AG04450 (cell line): ENCODE measurements at regions not wholly inside any gene's neighbourhood (a gene's known extent, or its start where the extent isn't known, plus 50 kb on each side); places are given as distances from the start of the nearest gene placed in this dataset.

Experiments used
- CTCF ChIA-PET: fragments of 300-600, 350-600 bp; formaldehyde crosslinking; extraction: SDS; loops from one replicate; lab custom pipeline; 2022; ENCODE audit warnings: antibody characterized with exemption, inconsistent platforms; lab: Charles Lee
- POLR2A ChIA-PET: fragments of 350-600 bp; formaldehyde crosslinking; extraction: SDS; loops from one replicate; lab custom pipeline; 2021; ENCODE audit warnings: antibody characterized with exemption, inconsistent platforms; lab: Yijun Ruan, JAX
- DNase-seq: peaks from one replicate; pipeline ENCODE4 v3.0.0-alpha.2; 2011; ENCODE audit warnings: low read depth, low spot score
- H3K27ac ChIP-seq: one replicate; pipeline ENCODE4 v1.5.1; 2012; ENCODE audit warnings: low read depth, low read length, control low read depth
- H3K27me3 ChIP-seq: one replicate; pipeline ENCODE4 v1.6.0; 2012; ENCODE audit warnings: low read length; ENCODE audit not compliant: control insufficient read depth, insufficient read depth
- H3K4me3 ChIP-seq: 2 replicates; pipeline ENCODE4 v1.5.1; 2011; ENCODE audit warnings: mild to moderate bottlenecking, low read depth, low read length, control low read depth
- H3K9me3 ChIP-seq: 2 replicates; pipeline ENCODE4 v1.5.1; 2012; ENCODE audit warnings: low read length; ENCODE audit not compliant: control insufficient read depth, insufficient read depth
- TF ChIP-seq, protein P1 (sequence below): IDR thresholded peaks from 2 replicates; pipeline ENCODE4 v1.5.1; 2011; ENCODE audit warnings: low read depth, low read length, control low read depth, inconsistent platforms

DNA sequence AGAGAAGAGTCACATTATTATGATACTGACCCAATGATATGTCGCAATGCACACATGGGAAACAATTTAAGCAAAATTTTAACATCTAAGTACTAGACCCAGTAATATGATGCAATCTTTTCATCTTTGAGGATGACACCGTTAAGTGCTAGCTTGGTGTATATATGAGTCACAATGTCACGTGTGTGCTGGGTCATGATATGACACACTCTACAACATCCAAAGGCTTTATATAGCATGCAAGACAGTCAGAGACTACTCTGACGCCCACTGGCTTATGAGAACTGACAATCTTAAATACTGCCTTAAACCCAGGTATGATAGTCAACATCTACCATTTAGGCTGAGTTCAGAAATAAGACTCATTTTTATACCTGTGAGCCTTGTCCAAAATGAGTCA, 955.8 kb upstream of the TSPY4 start:
- H3K27me3 ChIP-seq, result no peaks in the 10 kb centered on the region
- H3K4me3 ChIP-seq, result no peak overlapping the region
- no peak overlapping the region for H3K27ac ChIP-seq
- CTCF ChIA-PET, result no interaction called here
- TF ChIP-seq, protein P1, sequence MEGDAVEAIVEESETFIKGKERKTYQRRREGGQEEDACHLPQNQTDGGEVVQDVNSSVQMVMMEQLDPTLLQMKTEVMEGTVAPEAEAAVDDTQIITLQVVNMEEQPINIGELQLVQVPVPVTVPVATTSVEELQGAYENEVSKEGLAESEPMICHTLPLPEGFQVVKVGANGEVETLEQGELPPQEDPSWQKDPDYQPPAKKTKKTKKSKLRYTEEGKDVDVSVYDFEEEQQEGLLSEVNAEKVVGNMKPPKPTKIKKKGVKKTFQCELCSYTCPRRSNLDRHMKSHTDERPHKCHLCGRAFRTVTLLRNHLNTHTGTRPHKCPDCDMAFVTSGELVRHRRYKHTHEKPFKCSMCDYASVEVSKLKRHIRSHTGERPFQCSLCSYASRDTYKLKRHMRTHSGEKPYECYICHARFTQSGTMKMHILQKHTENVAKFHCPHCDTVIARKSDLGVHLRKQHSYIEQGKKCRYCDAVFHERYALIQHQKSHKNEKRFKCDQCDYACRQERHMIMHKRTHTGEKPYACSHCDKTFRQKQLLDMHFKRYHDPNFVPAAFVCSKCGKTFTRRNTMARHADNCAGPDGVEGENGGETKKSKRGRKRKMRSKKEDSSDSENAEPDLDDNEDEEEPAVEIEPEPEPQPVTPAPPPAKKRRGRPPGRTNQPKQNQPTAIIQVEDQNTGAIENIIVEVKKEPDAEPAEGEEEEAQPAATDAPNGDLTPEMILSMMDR, result no peak
- no peak for DNase-seq
- H3K9me3 ChIP-seq, result no peaks in the 10 kb centered on the region
- POLR2A ChIA-PET, result no interaction called here

DNA sequence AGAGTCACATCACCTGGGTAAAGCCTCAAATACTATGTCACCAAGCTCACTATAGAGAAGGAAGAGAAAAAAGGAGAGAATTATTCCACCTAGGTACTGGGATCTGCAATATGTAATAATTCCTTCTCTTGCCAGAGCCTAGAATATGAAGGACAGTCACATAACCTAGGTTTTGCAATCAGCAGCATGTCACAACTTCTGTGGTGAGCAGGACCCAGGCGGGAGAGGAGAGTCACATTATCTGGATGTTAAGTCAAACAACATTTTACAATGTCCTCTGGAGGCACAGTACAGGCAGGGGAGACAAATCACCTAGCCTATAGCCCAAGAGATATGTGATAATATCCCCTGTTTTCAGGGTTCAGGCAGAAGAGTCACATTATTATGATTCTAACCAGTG, 951.2 kb upstream of the TSPY4 start:
- TF ChIP-seq, protein P1, result no peak

DNA sequence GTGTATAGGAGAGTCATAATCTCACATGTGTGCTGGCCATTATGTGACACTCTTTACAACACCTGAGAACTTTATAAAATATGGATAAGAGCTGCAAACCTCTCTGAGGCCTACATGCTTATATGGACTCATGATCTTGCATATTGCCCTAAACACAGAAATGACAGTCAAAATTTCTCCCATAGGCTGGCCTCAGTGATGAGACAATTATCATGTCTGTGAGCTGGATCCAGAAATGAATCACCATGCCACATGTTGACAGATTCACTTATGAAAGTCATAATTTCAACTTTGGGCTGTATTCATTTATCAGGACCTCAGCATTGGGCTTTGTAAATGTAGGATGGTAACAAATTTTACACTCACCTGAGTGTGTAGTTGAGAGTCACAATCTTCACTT, 948.8 kb upstream of the TSPY4 start:
- no peaks in the 10 kb centered on the region for H3K9me3 ChIP-seq
- ChIA-PET CTCF (no interaction called here), POLR2A (no interaction called here)
- no peak overlapping the region for H3K4me3 ChIP-seq
- TF ChIP-seq, protein P1, result no peak
- no peak overlapping the region for H3K27ac ChIP-seq
- no peaks in the 10 kb centered on the region for H3K27me3 ChIP-seq
- DNase-seq, result no peak

More for the DNA sequence above, 951.2 kb upstream of the TSPY4 start:
- Histone ChIP-seq H3K27me3 (no peaks in the 10 kb centered on the region), H3K27ac (no peak overlapping the region), H3K4me3 (no peak overlapping the region), H3K9me3 (no peaks in the 10 kb centered on the region)
- no peak for DNase-seq
- ChIA-PET CTCF (no interaction called here), POLR2A (no interaction called here)

DNA sequence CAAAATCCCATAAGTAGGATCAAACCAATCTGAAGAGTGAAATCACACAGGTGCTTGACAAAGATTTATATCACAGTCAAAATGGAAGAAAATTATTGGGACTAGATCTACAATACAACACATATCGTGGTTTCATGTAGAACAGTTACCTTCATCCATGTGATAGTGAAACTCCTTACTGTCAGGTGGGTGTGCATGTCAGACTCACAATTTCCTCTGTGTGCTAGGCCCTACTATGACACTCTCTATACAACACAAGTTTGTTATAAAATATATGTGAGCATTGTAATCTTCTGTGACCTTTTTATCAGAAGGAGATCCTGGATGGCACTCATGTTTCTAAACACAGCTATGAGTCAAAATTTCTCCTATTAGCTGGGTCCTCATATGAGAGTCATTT, 947.0 kb upstream of the TSPY4 start:
- no peak for DNase-seq
- H3K27me3 ChIP-seq, result no peaks in the 10 kb centered on the region
- POLR2A ChIA-PET, result no interaction called here
- H3K27ac ChIP-seq, result no peak overlapping the region
- CTCF ChIA-PET, result no interaction called here
- TF ChIP-seq, protein P1, result no peak
- H3K9me3 ChIP-seq, result no peaks in the 10 kb centered on the region
- H3K4me3 ChIP-seq, result no peak overlapping the region

DNA sequence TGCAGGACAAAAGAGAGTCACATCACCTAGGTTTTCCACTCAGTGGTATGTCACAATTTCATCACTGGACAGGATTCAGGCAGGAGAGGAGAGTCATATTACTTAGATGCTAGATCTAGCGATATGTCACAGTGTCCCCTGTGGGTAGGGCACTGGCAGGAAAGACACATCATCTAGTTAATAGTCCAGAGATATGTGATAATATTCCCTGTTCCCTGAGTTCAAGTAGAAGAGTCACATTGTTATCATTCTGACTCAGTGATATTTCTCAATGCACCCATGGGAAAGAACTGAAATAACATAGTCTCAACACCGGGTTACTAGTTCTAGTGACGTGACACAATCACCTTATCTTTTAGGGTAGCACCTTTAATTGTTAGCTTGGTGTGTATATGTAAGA, 944.0 kb upstream of the TSPY4 start:
- no peak overlapping the region for H3K4me3 ChIP-seq
- no peaks in the 10 kb centered on the region for H3K27me3 ChIP-seq
- DNase-seq, result no peak
- ChIA-PET CTCF (no interaction called here), POLR2A (no interaction called here)
- no peak overlapping the region for H3K27ac ChIP-seq
- no peaks in the 10 kb centered on the region for H3K9me3 ChIP-seq
- TF ChIP-seq, protein P1, result no peak
